DND-41 (cell line): ENCODE measurements at regions not wholly inside any gene's neighbourhood (a gene's known extent, or its start where the extent isn't known, plus 50 kb on each side); places are given as distances from the start of the nearest gene placed in this dataset.

Source experiments
- ATAC-seq: fragments of 200-7000 bp; cut with Tn5 transposase; 3 replicates; pipeline ENCODE4 v1.9.1; 2021; ENCODE audit warnings: low read depth; ENCODE audit not compliant: insufficient read depth
- DNase-seq: peaks from one replicate; pipeline ENCODE4 v3.0.0-alpha.2; 2020
- H2AFZ ChIP-seq: 2 replicates; pipeline ENCODE4 v1.6.0; 2012; ENCODE audit warnings: low read depth, low read length
- H3K27ac ChIP-seq: 2 replicates; pipeline ENCODE4 v1.5.1; 2012; ENCODE audit warnings: low read length, inconsistent platforms
- H3K27me3 ChIP-seq: fragments of 200-600 bp; sonication (generic); 2 replicates; pipeline ENCODE4 v1.6.0; 2012; ENCODE audit warnings: low read length, mild to moderate bottlenecking, inconsistent platforms; ENCODE audit not compliant: insufficient read depth, poor library complexity
- H3K36me3 ChIP-seq: 2 replicates; pipeline ENCODE4 v1.5.1; 2012; ENCODE audit warnings: low read length, inconsistent platforms; ENCODE audit not compliant: insufficient read depth
- H3K4me1 ChIP-seq: 2 replicates; pipeline ENCODE4 v1.5.1; 2012; ENCODE audit warnings: mild to moderate bottlenecking, low read length; ENCODE audit not compliant: insufficient read depth
- H3K4me2 ChIP-seq: 2 replicates; pipeline ENCODE4 v1.6.0; 2012; ENCODE audit warnings: mild to moderate bottlenecking, moderate library complexity, low read length, inconsistent platforms; ENCODE audit not compliant: insufficient read depth
- H3K4me3 ChIP-seq, 2 experiments: fragments of 200-600 bp in 1 of 2; shearing (Covaris generic) in 1 of 2; 2 replicates each; pipeline ENCODE4 v1.5.1; 2012 to 2016; ENCODE audit warnings: inconsistent platforms in 2 of 2, low read length in 2 of 2, mild to moderate bottlenecking in 2 of 2, low read depth in 1 of 2, moderate library complexity in 1 of 2
- H3K79me2 ChIP-seq: 2 replicates; pipeline ENCODE4 v1.6.0; 2012; ENCODE audit warnings: low read length, inconsistent platforms; ENCODE audit not compliant: insufficient read depth
- H3K9ac ChIP-seq: 2 replicates; pipeline ENCODE4 v1.6.0; 2012; ENCODE audit warnings: low read depth, mild to moderate bottlenecking, inconsistent platforms, low read length, moderate library complexity
- H3K9me3 ChIP-seq: 2 replicates; pipeline ENCODE4 v1.5.1; 2012; ENCODE audit warnings: low read length, moderate library complexity, mild to moderate bottlenecking, inconsistent platforms; ENCODE audit not compliant: insufficient read depth, severe bottlenecking
- H4K20me1 ChIP-seq: 2 replicates; pipeline ENCODE4 v1.6.0; 2012; ENCODE audit warnings: low read length; ENCODE audit not compliant: insufficient read depth
- EZH2 ChIP-seq: IDR thresholded peaks from 3 replicates; pipeline ENCODE4 v1.6.1; 2012; ENCODE audit warnings: borderline replicate concordance, low read depth, mild to moderate bottlenecking, moderate library complexity, low read length, inconsistent platforms; ENCODE audit not compliant: severe bottlenecking
- TF ChIP-seq, protein P1 (sequence below): IDR thresholded peaks from 2 replicates; pipeline ENCODE4 v1.5.1; 2012; ENCODE audit warnings: borderline replicate concordance, low read length, moderate library complexity, mild to moderate bottlenecking; ENCODE audit not compliant: poor library complexity, severe bottlenecking; ENCODE audit errors: extremely low read depth

DNA sequence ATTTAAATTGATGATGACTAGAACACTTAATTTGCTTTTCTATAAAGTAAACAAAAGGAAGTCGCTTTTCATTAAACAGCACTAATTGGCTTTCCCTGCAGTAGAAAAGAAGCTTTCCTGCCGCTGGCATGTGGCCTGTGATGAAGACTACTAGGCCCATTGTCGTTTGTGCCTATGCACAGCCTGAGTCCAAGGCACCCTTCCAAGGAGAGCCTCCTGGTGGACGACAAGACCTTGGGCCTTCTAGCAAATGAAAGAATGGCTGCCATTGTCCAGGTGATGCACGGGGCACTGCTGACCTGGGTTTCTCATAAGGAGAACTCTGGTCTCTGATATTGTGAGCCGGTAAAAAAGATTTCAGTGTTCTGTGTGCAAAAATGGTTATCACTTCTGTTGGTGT lies 233.0 kb downstream of the COL4A1 start:
- no peaks in the 10 kb centered on the region for H3K4me1 ChIP-seq
- no peak overlapping the region for H3K9ac ChIP-seq
- TF ChIP-seq EZH2 = no peak
- TF ChIP-seq, protein P1, sequence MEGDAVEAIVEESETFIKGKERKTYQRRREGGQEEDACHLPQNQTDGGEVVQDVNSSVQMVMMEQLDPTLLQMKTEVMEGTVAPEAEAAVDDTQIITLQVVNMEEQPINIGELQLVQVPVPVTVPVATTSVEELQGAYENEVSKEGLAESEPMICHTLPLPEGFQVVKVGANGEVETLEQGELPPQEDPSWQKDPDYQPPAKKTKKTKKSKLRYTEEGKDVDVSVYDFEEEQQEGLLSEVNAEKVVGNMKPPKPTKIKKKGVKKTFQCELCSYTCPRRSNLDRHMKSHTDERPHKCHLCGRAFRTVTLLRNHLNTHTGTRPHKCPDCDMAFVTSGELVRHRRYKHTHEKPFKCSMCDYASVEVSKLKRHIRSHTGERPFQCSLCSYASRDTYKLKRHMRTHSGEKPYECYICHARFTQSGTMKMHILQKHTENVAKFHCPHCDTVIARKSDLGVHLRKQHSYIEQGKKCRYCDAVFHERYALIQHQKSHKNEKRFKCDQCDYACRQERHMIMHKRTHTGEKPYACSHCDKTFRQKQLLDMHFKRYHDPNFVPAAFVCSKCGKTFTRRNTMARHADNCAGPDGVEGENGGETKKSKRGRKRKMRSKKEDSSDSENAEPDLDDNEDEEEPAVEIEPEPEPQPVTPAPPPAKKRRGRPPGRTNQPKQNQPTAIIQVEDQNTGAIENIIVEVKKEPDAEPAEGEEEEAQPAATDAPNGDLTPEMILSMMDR = no peak
- DNase-seq (no peak), ATAC-seq (no peak)
- no peaks in the 10 kb centered on the region for H3K27me3 ChIP-seq
- no peaks in the 10 kb centered on the region for H3K9me3 ChIP-seq
- H3K27ac ChIP-seq = no peak overlapping the region
- H4K20me1 ChIP-seq = no peaks in the 10 kb centered on the region
- no peak overlapping the region for H3K4me3 ChIP-seq
- no peak overlapping the region for H2AFZ ChIP-seq
- H3K36me3 ChIP-seq = no peaks in the 10 kb centered on the region
- H3K79me2 ChIP-seq = no peaks in the 10 kb centered on the region
- H3K4me2 ChIP-seq = no peak overlapping the region

DNA sequence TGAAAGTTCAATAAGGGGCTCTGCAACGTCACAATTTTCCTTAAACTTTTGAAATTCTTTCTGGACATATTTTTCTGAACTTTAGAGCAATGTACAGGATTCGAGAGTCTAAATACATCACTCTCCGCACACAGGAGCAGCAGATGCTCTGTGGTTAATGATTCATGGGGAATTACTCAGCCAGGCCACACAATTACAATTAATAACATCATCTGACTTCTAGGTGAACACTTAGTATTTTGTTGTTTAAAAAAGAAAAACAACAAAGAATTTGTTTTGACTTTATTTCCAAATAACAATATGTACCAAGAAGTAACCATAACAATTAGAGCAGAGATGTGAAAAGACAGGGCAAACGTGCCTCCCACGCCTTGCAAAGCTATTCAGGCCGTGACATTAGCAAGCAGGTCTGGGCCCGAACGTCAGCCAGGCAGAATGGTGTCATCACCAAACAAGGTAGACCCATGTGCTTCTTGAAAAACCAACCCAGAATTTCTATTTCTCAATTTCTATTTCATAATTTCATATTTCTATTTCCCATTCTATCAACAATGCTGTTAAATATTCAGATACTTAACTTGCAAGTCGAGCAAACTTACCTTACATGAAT lies 236.3 kb downstream of the COL4A1 start:
- Histone ChIP-seq H3K9me3 (no peaks in the 10 kb centered on the region), H3K4me2 (no peak overlapping the region), H3K27ac (no peak overlapping the region), H3K4me3 (no peak overlapping the region), H3K27me3 (no peaks in the 10 kb centered on the region), H3K79me2 (no peaks in the 10 kb centered on the region), H3K4me1 (no peaks in the 10 kb centered on the region), H2AFZ (no peak overlapping the region), H3K9ac (no peak overlapping the region), H3K36me3 (no peaks in the 10 kb centered on the region), H4K20me1 (no peaks in the 10 kb centered on the region)
- DNase-seq = no peak
- TF ChIP-seq EZH2 = no peak
- TF ChIP-seq, protein P1 = no peak
- ATAC-seq = no peak

DNA sequence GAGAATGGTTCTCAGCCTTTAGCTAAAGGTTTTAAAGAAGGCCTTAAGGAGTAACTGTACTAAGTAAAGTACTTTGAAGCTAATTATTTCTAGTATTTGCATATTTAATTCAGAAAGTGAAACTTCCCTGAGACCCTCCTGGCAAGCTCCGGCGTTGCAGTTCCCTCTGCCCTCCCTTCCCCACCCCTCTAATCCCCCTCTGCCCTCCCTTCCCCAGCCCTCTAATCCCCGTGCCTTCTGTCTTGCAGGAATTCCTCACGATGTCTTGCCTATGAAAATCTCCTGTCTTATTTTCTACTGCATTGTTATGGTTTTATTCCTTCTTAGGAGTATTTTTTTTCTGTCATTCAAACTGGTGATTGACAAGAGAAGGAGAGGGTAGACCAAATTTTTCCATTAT lies 236.9 kb downstream of the COL4A1 start:
- DNase-seq = no peak
- H3K79me2 ChIP-seq = no peaks in the 10 kb centered on the region
- no peaks in the 10 kb centered on the region for H4K20me1 ChIP-seq
- no peaks in the 10 kb centered on the region for H3K36me3 ChIP-seq
- H3K27ac ChIP-seq = no peak overlapping the region
- no peaks in the 10 kb centered on the region for H3K4me1 ChIP-seq
- H3K9me3 ChIP-seq = no peaks in the 10 kb centered on the region
- no peaks in the 10 kb centered on the region for H3K27me3 ChIP-seq
- no peak overlapping the region for H2AFZ ChIP-seq
- H3K4me3 ChIP-seq = no peak overlapping the region
- no peak for ATAC-seq
- no peak overlapping the region for H3K4me2 ChIP-seq
- no peak for TF ChIP-seq EZH2
- TF ChIP-seq, protein P1 = no peak
- H3K9ac ChIP-seq = no peak overlapping the region

DNA sequence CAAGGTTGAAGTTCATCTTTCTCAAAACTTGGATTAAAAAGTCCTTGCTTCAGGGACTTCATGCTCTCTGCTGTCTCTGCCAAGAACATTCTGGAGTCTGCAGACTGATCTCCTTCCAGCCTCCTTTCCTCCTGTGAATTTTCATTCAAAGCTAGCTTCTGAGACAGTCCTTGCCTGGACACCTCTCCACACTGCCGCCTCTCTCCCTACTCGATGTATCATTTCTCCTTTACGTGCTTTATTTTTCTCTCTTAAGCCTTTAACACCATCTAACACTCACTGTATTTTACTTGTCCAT lies 238.8 kb downstream of the COL4A1 start:
- no peaks in the 10 kb centered on the region for H3K36me3 ChIP-seq
- ATAC-seq (no peak), DNase-seq (no peak)
- no peak overlapping the region for H3K4me2 ChIP-seq
- no peak overlapping the region for H3K9ac ChIP-seq
- H3K9me3 ChIP-seq = no peaks in the 10 kb centered on the region
- H3K27me3 ChIP-seq = no peaks in the 10 kb centered on the region
- no peak overlapping the region for H2AFZ ChIP-seq
- no peaks in the 10 kb centered on the region for H4K20me1 ChIP-seq
- no peak overlapping the region for H3K27ac ChIP-seq
- H3K79me2 ChIP-seq = no peaks in the 10 kb centered on the region
- no peaks in the 10 kb centered on the region for H3K4me1 ChIP-seq
- H3K4me3 ChIP-seq = no peak overlapping the region
- TF ChIP-seq, protein P1 = no peak
- no peak for TF ChIP-seq EZH2
